HS-27A (cell line): ENCODE measurements at regions not wholly inside any gene's neighbourhood (a gene's known extent, or its start where the extent isn't known, plus 50 kb on each side); places are given as distances from the start of the nearest gene placed in this dataset.

Source experiments
- DNase-seq: peaks from one replicate; pipeline ENCODE4 v3.0.0-alpha.2; 2012; ENCODE audit warnings: low read depth, missing footprints

- no peak for DNase-seq
Observed at GRCh38 chr7:46368871-46369270, 447.8 kb upstream of the IGFBP3 start.

- DNase-seq: no peak
Observed at GRCh38 chr7:46366526-46366925, 445.5 kb upstream of the IGFBP3 start.

- no peak for DNase-seq
Observed at GRCh38 chr7:46363688-46364087, 442.6 kb upstream of the IGFBP3 start.

DNA sequence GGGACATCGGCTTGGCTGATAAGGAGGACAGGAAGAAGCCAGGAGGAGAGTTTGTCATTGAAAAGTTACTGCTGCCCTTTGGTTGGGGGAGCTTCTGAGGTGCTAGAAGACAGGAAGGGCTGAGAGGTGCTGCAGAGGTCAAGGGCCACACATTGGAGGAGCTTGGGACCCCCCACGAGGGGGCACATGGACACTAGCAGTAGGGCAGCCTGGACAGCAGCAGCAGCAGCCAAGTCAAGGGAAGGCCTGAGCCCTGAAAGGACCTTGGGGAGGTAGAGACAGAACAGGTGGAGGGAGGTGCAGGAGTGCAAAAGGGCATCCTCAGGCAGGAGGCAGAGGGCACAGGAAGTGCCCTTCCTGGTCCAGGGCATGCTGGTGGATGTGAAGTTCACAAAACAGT lies 439.7 kb upstream of the IGFBP3 start:
- DNase-seq: no peak

DNA sequence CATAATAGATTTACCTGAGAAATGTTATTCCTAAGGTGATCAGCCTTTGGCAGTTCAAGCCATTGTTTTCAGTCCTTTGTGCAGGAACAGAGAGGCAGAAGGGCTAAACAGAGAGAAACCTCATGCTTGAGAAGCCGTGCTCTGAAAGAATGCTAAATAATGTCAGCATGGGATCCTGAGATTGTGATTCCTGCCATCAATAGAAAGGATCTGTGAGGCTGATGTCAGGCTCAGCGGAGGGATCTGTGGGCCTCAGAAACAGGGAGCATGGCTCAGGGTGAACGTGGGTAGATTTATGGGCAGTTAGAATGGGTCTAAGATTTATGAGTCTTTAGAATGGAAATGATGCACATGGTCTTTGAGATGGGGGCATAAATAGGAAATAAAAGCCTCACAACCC lies 439.2 kb upstream of the IGFBP3 start:
- DNase-seq: no peak

DNA sequence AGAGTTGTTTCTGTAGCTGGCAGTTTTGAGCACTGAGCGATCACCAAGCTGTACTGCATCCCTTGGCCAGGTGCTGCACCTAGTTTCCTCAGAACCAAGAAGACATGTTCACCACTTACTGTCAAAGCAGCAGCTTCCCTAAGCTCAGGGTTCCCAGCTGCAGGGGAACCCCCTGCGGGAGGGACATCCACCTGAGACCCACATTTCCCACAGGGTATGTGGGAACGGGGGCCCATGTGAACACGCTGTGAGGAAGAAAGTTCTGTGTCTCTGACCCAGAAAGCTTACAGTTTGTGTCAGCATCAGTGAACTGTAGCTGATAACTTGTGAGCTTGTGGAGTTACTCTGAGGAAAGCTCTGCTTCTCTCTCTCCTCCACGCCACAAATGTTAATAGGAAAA lies 436.8 kb upstream of the IGFBP3 start:
- no peak for DNase-seq

GRCh38 chr7:46357290-46357689 lies 436.2 kb upstream of the IGFBP3 start:
- no peak for DNase-seq

- no peak for DNase-seq
Observed at GRCh38 chr7:46356371-46356770, 435.3 kb upstream of the IGFBP3 start.

- DNase-seq: no peak
Observed at GRCh38 chr7:46355331-46355730, 434.3 kb upstream of the IGFBP3 start.

- DNase-seq: peak; percentile 55
Observed at GRCh38 chr7:46352004-46352954, 431.2 kb upstream of the IGFBP3 start.

DNA sequence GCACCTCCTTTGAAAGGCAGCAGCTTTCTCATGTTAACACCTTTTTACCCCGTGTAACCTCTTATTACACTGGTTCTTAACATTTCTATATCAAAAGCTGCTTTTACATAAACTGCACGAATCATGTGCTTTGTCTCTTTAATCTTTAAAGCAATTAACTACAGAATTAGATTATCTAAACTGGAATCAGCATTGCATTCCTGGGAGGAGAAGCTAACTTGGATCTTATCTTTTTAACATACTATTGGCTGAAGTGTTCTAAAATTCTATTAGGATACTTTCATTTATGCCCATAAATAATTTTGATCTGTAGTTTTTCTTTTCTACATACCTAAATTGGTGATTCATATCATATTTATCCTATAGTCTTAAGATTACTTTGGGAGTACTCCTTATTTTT lies 428.4 kb upstream of the IGFBP3 start:
- no peak for DNase-seq

GRCh38 chr7:46344533-46344932 lies 423.5 kb upstream of the IGFBP3 start:
- DNase-seq: no peak

GRCh38 chr7:46343802-46344201 lies 422.7 kb upstream of the IGFBP3 start:
- no peak for DNase-seq

DNA sequence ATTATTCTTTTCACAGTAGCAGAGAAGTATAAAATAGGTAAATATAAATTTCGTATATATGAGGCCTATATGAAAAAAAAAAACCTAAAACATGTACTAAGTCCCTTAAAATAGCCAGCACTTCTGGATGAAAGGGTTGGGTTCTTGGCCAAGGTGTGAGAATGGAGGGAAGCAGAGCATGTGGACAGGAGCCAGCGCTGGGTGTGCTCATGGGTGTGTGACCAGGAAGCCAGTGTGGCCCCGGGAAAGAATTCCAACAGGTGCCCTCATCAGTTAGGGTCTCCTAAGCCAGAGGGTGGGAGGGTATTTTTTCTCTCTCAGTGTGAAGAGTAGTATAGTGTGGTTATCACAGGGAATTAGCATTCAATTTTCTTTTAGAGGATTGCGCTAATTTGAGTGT lies 401.9 kb upstream of the IGFBP3 start:
- DNase-seq: no peak

- no peak for DNase-seq
Observed at GRCh38 chr7:46321556-46322205, 400.6 kb upstream of the IGFBP3 start.

GRCh38 chr7:46320956-46321355 lies 399.9 kb upstream of the IGFBP3 start:
- no peak for DNase-seq

- no peak for DNase-seq
Observed at GRCh38 chr7:46319841-46320240, 398.8 kb upstream of the IGFBP3 start.

DNA sequence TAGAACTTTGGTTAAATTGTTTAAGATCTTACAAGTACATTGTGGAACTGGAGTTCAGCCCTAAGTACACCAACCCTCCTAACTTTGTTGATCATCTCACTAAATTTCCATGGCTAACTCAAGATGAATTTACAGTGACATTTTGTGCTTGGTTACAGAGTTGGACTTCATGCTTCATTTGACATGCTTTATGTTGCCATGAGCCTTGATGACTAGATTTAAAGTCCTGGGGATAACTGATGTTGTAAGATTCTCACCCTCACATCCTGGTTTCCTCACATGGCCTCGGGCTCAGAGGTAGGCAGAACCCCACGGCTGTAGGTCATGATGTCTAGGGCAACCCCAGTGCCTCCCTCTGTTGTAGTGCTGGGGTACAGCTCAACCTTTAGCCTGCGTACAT lies 397.2 kb upstream of the IGFBP3 start:
- no peak for DNase-seq

- no peak for DNase-seq
Observed at GRCh38 chr7:46317256-46317655, 396.2 kb upstream of the IGFBP3 start.

GRCh38 chr7:46315891-46316290 lies 394.8 kb upstream of the IGFBP3 start:
- DNase-seq: no peak

DNA sequence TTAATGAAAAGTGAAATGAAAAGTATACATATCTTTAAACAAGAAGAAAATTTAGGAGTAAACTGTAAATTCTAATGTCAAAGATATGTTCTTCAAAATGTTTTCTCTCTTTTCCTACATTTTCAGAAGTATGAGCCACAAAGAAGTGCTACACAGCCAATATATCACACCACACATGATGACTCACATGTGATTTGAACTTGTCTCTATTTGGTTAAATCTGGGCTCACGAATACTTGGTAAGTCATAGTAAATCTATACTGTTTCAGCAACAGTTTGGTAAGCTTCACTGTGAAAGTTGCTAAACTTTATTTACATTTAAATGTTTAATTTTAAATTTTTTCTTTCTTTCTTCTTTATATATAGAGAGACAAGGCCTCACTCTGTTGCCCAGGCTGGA lies 380.6 kb upstream of the IGFBP3 start:
- DNase-seq: no peak

GRCh38 chr7:46297515-46297914 lies 376.4 kb upstream of the IGFBP3 start:
- no peak for DNase-seq

- no peak for DNase-seq
Observed at GRCh38 chr7:46296526-46296925, 375.5 kb upstream of the IGFBP3 start.

GRCh38 chr7:46294381-46294780 lies 373.3 kb upstream of the IGFBP3 start:
- no peak for DNase-seq
